ENCODE measurements at regions not wholly inside any gene's neighbourhood (a gene's known extent, or its start where the extent isn't known, plus 50 kb on each side); places are given as distances from the start of the nearest gene placed in this dataset.

GRCh38 chr9:107723015-107723414 lies 233.4 kb upstream of the KLF4 start:
- no peak for DNase-seq (ENCODE audit: low spot score)

- no peak for DNase-seq (ENCODE audit: low spot score)
Observed at GRCh38 chr9:107721705-107722245, 232.2 kb upstream of the KLF4 start.

GRCh38 chr9:107720501-107720900 lies 230.9 kb upstream of the KLF4 start:
- DNase-seq (ENCODE audit: low spot score) = no peak

GRCh38 chr9:107717529-107718314 lies 228.2 kb upstream of the KLF4 start:
- no peak for DNase-seq (ENCODE audit: low spot score)

- no peak for DNase-seq (ENCODE audit: low spot score)
Observed at GRCh38 chr9:107715740-107716139, 226.2 kb upstream of the KLF4 start.

- DNase-seq (ENCODE audit: low spot score) = no peak
Observed at GRCh38 chr9:107713470-107713869, 223.9 kb upstream of the KLF4 start.

- DNase-seq (ENCODE audit: low spot score) = peak; percentile 72
Observed at GRCh38 chr9:107712390-107712789, 222.8 kb upstream of the KLF4 start.

GRCh38 chr9:107711542-107711941 lies 222.0 kb upstream of the KLF4 start:
- DNase-seq (ENCODE audit: low spot score) = peak; percentile 85

- DNase-seq (ENCODE audit: low spot score) = no peak
Observed at GRCh38 chr9:107710953-107711352, 221.4 kb upstream of the KLF4 start.

- DNase-seq (ENCODE audit: low spot score) = no peak
Observed at GRCh38 chr9:107710546-107710945, 221.0 kb upstream of the KLF4 start.

- no peak for DNase-seq (ENCODE audit: low spot score)
Observed at GRCh38 chr9:107708791-107709190, 219.2 kb upstream of the KLF4 start.

- no peak for DNase-seq (ENCODE audit: low spot score)
Observed at GRCh38 chr9:107707915-107708441, 218.4 kb upstream of the KLF4 start.

- no peak for DNase-seq (ENCODE audit: low spot score)
Observed at GRCh38 chr9:107707428-107707837, 217.9 kb upstream of the KLF4 start.

- no peak for DNase-seq (ENCODE audit: low spot score)
Observed at GRCh38 chr9:107706701-107707427, 217.3 kb upstream of the KLF4 start.

GRCh38 chr9:107705521-107705920 lies 216.0 kb upstream of the KLF4 start:
- no peak for DNase-seq (ENCODE audit: low spot score)

- no peak for DNase-seq (ENCODE audit: low spot score)
Observed at GRCh38 chr9:107704774-107705173, 215.2 kb upstream of the KLF4 start.

GRCh38 chr9:107703651-107704050 lies 214.1 kb upstream of the KLF4 start:
- DNase-seq (ENCODE audit: low spot score) = no peak

- no peak for DNase-seq (ENCODE audit: low spot score)
Observed at GRCh38 chr9:107700847-107701246, 211.3 kb upstream of the KLF4 start.

GRCh38 chr9:107699231-107699630 lies 209.7 kb upstream of the KLF4 start:
- no peak for DNase-seq (ENCODE audit: low spot score)

GRCh38 chr9:107698779-107699178 lies 209.2 kb upstream of the KLF4 start:
- DNase-seq (ENCODE audit: low spot score) = no peak

- DNase-seq (ENCODE audit: low spot score) = no peak
Observed at GRCh38 chr9:107696302-107696701, 206.7 kb upstream of the KLF4 start.

- DNase-seq (ENCODE audit: low spot score) = no peak
Observed at GRCh38 chr9:107694390-107694789, 204.8 kb upstream of the KLF4 start.

Data from H4 (cell line).